Prostate gland (tissue), 2 donors: ENCODE measurements at regions not wholly inside any gene's neighbourhood (a gene's known extent, or its start where the extent isn't known, plus 50 kb on each side); places are given as distances from the start of the nearest gene placed in this dataset.

Source experiments
- CTCF ChIP-seq, 4 experiments: fragments of 200-600 bp in 2 of 4; fragments of 450-650 bp in 2 of 4; sonication (generic) in 2 of 4; IDR thresholded peaks; 1 replicate in 3 of 4; 2 replicates in 1 of 4; pipeline ENCODE4 v1.5.1; 2016 to 2019; ENCODE audit warnings: antibody characterized with exemption in 4 of 4, mild to moderate bottlenecking in 2 of 4, moderate library complexity in 2 of 4
- POLR2A ChIP-seq: fragments of 450-650 bp; IDR thresholded peaks from one replicate; pipeline ENCODE4 v1.6.1; 2016; ENCODE audit warnings: antibody characterized with exemption, mild to moderate bottlenecking
- POLR2AphosphoS5 ChIP-seq: sonication (generic); formaldehyde crosslinking; IDR thresholded peaks from one replicate; pipeline ENCODE4 v1.6.1; 2017; ENCODE audit warnings: antibody characterized with exemption

DNA sequence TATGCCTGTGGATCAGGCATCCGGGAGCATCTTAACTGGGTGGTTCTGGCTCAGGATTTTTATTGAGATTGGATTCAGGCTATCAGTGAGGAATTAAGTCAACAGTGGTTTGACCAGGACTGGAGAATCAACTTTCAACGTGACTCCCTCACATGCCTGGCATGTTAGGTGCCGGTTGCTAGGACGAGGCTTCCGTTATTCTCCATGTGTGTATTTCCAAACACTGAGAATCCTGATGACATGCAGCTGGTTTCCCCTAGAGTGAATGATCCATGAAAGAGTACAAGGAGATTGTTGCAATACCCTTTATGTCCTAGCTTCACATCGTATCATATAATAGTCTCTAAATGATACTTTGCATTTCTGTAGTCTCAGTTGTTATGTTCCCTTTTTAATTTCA, 529.2 kb downstream of the ANXA1 start:
- TF ChIP-seq POLR2A: no peak
- no peak for TF ChIP-seq CTCF (IDR thresholded peaks at IDR 0.05)
- no peak for TF ChIP-seq POLR2AphosphoS5
